ENCODE measurements at regions not wholly inside any gene's neighbourhood (a gene's known extent, or its start where the extent isn't known, plus 50 kb on each side); places are given as distances from the start of the nearest gene placed in this dataset.

DNA sequence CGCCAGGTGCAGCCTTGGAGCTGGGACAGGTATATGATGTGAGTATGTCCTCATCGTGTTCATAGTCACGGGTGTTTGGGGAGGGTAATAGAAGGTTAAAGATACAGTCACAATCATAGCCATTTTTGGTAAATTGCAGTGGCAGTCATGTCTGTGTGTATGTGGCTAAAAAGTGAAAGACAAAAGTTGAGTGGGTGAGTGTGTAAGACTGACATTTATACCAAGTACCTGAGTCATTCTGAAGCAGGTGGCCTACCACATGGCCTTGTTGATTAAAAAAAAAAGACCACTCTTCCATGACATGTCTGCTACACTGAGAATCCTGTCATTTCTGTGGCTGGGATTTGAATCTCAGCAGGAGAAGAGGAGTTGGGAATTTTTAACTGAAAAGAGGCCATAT, 181.9 kb downstream of the SCP2D1 start:
- TF ChIP-seq, protein P1, sequence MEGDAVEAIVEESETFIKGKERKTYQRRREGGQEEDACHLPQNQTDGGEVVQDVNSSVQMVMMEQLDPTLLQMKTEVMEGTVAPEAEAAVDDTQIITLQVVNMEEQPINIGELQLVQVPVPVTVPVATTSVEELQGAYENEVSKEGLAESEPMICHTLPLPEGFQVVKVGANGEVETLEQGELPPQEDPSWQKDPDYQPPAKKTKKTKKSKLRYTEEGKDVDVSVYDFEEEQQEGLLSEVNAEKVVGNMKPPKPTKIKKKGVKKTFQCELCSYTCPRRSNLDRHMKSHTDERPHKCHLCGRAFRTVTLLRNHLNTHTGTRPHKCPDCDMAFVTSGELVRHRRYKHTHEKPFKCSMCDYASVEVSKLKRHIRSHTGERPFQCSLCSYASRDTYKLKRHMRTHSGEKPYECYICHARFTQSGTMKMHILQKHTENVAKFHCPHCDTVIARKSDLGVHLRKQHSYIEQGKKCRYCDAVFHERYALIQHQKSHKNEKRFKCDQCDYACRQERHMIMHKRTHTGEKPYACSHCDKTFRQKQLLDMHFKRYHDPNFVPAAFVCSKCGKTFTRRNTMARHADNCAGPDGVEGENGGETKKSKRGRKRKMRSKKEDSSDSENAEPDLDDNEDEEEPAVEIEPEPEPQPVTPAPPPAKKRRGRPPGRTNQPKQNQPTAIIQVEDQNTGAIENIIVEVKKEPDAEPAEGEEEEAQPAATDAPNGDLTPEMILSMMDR (IDR thresholded peaks at IDR 0.05 in 8 of 11, conservative IDR thresholded peaks at IDR 0.05 in 3 of 11) = no peak
- TF ChIP-seq POLR2A (IDR thresholded peaks at IDR 0.05) (no peak), POLR2AphosphoS5 (IDR thresholded peaks at IDR 0.05) (no peak)
- no peak for DNase-seq
- Histone ChIP-seq H3K27me3 (replicated peaks in 1 of 7) (no peaks in the 10 kb centered on the region), H3K9me3 (no peaks in the 10 kb centered on the region), H3K4me1 (no peaks in the 10 kb centered on the region), H3K27ac (no peak overlapping the region), H3K4me3 (no peak overlapping the region), H3K36me3 (no peaks in the 10 kb centered on the region)
- WGBS, 5 donors = 84 to 100% (median 91%) methylated on average over 3 of the region's 3 CpGs
- intact Hi-C loops (cut with DNase I; ENCODE audit: low total_unique reads) = no loop called here

DNA sequence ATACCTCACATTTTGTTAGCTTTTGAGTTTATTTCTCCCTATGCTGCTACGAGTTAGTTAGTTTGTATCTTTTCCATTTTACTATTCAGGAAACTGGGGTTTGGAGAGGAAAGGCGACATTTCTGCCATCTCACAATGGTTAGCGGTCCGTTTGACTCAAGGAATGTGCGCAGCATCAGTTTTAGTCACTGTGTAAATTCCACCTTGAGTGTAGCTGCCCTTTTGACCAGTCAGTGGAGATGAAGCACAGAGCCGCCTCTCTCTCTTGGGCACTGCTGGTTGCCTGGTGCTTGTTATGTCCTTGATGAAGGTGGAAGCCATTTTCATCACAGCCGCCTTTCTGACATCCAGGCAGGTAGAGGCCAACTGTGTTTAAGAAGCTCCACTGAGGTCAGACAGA, 185.5 kb downstream of the SCP2D1 start:
- intact Hi-C loops (cut with DNase I; ENCODE audit: low total_unique reads) = no loop called here
- TF ChIP-seq POLR2AphosphoS5 (IDR thresholded peaks at IDR 0.05) (no peak), POLR2A (IDR thresholded peaks at IDR 0.05) (no peak)
- TF ChIP-seq, protein P1 (IDR thresholded peaks at IDR 0.05 in 8 of 11, conservative IDR thresholded peaks at IDR 0.05 in 3 of 11) = no peak
- Histone ChIP-seq H3K4me3 (no peak overlapping the region), H3K27me3 (replicated peaks in 1 of 7) (no peaks in the 10 kb centered on the region), H3K4me1 (no peaks in the 10 kb centered on the region), H3K9me3 (no peaks in the 10 kb centered on the region), H3K36me3 (no peaks in the 10 kb centered on the region), H3K27ac (no peak overlapping the region)
- 89 to 94% (median 92%) methylated on average over 7 of the region's 7 CpGs for WGBS, 5 donors
- no peak for DNase-seq

DNA sequence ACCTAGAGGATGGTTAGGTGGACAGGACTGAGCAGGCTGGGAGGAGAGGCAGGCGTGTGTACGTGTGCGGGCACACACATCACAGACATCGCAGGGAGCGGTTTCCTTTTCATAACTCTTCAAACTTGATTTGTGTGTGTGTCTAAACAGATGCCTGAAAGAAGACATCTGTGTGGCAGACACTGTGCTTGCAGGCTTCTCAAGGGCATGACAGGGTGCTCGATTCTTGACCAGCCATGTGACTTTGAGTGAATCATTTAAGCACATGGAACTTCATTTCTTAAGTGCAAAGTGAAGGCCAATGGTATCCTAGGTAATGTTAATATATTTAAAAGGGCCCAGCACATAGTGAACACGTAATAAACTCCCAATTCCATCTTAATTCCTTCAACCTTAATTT, 186.5 kb downstream of the SCP2D1 start:
- WGBS, 5 donors = 73 to 83% (median 75%) methylated on average over 7 of the region's 7 CpGs

DNA sequence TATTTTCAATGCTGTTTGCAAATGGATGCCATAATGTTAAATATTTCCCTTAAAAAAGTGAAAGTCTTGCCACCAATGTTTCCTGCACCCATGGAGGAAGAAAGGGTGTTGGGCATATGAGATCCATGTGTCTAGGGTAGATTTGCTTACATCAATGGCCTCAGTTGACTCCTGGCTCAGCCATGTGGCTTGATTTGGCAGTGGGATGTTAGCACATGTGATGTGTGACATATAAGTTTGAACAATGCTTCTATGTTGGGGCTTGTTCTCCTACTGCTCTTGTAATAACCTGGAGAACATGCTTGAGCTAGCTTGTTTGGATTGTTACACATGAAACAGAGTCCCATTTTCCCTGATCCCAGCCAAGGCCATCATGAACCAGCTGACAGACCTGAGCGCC, 187.6 kb downstream of the SCP2D1 start:
- Histone ChIP-seq H3K36me3 (no peaks in the 10 kb centered on the region), H3K9me3 (no peaks in the 10 kb centered on the region), H3K4me3 (no peak overlapping the region), H3K27ac (no peak overlapping the region), H3K27me3 (replicated peaks in 1 of 7) (no peaks in the 10 kb centered on the region), H3K4me1 (no peaks in the 10 kb centered on the region)
- WGBS, 5 donors = 88 to 100% (median 96%) methylated on average over 1 of the region's 1 CpG
- no peak for DNase-seq
- TF ChIP-seq POLR2A (IDR thresholded peaks at IDR 0.05) = no peak
- no peak for TF ChIP-seq POLR2AphosphoS5 (IDR thresholded peaks at IDR 0.05)
- TF ChIP-seq, protein P1 (IDR thresholded peaks at IDR 0.05 in 8 of 11, conservative IDR thresholded peaks at IDR 0.05 in 3 of 11) = no peak
- intact Hi-C loops (cut with DNase I; ENCODE audit: low total_unique reads) = no loop called here

More for the DNA sequence above, 186.5 kb downstream of the SCP2D1 start:
- TF ChIP-seq, protein P1 (IDR thresholded peaks at IDR 0.05 in 8 of 11, conservative IDR thresholded peaks at IDR 0.05 in 3 of 11) = no peak
- TF ChIP-seq POLR2A (IDR thresholded peaks at IDR 0.05) (no peak), POLR2AphosphoS5 (IDR thresholded peaks at IDR 0.05) (no peak)
- no peak overlapping the region for H3K27ac ChIP-seq
- H3K36me3 ChIP-seq = no peaks in the 10 kb centered on the region
- H3K27me3 ChIP-seq (replicated peaks in 1 of 7) = no peaks in the 10 kb centered on the region
- no peak overlapping the region for H3K4me3 ChIP-seq
- H3K9me3 ChIP-seq = no peaks in the 10 kb centered on the region
- DNase-seq = no peak
- H3K4me1 ChIP-seq = no peaks in the 10 kb centered on the region
- intact Hi-C loops (cut with DNase I; ENCODE audit: low total_unique reads) = no loop called here
